ENCODE measurements at regions not wholly inside any gene's neighbourhood (a gene's known extent, or its start where the extent isn't known, plus 50 kb on each side); places are given as distances from the start of the nearest gene placed in this dataset.

DNA sequence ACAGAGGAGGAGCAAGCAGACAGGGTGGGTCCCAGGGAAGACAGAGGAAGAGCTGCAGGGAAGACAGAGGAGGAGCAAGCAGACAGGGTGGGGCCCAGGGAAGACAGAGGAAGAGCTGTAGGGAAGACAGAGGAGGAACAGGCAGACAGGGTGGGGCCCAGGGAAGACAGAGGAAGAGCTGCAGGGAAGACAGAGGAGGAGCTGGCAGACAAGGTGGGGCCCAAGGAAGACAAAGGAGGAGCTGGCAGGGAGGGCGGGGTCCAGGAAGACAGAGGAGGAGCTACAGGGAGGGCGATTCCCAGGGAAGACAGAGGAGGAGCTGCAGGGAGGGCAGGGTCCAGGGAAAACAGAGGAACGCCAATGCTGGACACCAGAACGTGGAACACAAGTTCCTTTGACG is 66.5 kb downstream of the PLXNA1 start:
- DNase-seq, result no peak

DNA sequence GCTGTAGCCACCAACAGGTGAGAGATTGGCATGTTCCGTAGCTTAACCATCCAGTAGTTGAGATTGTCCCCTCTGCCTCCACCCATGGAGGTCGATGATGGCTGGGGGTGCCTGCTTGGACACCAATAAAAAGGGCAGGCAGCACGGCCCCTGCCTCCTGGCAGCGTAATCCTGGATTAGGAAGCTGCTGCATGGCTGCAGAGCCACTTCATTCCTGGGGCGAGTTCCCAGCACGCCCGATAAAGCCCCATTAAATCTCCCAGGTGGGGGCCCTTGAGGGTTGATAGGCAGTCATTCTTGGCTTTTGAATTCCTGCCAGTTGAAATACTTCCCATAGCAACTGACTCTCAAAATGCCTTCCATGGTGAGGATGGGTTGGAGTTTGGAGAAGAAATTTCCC is 67.8 kb downstream of the PLXNA1 start:
- DNase-seq, result no peak

DNA sequence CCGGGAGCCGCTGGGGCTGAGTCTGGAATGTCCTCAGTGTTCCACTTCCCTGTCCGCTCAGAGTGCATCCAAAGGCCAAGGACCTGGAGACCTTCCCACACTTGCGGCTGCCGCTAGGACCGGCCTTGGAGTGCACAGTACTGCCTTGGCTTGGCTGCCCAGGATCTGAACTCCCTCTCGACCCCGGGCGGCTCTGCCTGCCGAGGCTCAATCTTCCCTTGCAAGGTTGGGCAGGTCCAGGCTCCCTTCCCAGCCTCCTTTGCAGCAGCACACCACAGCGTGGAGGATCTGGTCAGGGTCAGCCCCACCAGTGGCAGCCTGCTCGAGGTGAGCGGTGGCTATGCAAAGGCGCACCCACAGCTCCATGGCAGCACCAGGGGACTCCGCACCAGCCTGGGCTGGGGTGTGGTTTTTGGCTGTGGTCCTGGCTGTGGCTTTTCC is 69.2 kb downstream of the PLXNA1 start:
- DNase-seq, result no peak

DNA sequence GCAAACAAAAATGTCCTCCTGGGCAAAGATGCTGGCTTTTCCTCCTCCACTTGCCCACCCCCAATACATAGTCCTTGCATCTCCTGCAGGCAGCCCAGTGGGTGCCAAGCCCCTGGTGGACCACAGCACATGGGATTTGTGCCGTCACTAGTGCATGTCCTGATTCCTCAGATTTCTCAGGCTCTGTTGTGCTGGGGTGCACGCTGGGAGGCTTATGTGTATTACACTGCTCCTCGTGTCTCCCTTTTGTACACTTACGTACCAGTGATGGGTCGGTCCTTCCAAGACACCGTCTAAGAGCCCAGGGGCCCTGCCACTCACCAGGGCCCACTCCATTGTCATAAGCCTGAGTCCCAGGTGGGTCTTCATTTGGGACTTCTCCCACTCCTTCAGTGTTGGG is 70.1 kb downstream of the PLXNA1 start:
- DNase-seq, result no peak

DNA sequence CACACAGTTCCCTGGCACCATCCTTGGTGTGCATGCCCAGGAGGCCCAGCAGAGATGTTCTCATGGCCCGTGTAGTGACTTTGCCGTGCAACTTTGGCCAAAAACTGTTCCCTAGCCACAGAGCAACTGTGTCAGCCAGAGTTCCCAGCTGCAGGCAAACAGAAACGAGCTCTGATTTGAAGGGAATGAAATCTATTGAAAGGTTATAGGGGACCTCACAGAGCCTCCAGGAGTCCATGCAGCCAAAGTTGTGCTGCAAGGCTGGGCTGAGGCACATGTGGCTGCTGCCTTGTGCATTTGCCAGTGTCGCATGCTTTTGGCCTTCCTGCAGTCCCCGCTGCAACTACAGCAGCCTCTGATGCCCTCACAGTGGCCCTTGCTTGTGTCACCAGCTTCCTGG is 70.5 kb downstream of the PLXNA1 start:
- DNase-seq, result no peak

DNA sequence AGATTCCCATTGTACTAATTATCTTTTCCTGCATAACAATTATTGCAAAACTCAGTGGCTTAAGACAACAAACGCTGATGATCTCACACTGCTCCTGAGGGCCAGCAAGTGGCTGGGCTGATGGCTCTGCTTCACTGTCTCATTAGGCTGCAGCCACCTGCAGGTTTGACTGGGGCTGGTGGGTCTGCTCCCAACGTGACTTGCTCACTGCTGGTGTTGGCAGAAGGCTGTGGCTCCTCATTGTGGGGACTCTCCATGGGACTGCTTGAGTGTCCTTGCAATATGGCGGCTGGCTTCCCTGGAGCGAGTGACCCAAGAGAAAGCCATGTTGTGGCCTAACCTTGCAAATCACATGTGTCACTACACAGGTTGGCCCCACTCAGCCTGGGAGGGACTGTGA is 71.1 kb downstream of the PLXNA1 start:
- no peak for DNase-seq

DNA sequence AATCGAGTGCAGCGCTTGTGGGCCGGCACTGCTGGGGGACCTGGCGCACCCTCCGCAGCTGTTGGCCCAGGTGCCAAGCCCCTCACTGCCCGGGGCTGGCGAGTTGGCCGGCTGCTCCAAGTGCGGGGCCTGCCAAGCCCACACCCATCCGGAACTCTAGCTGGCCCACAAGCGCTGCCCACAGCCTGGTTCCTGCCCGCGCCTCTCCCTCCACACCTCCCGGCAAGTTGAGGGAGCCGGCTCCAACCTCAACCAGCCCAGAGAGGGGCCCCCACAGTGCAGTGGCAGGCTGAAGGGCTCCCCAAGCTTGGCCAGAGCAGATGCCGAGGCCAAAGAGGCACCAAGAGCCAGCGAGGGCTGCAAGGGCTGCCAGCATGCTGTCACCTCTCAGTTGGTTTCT is 73.4 kb downstream of the PLXNA1 start:
- DNase-seq, result no peak

DNA sequence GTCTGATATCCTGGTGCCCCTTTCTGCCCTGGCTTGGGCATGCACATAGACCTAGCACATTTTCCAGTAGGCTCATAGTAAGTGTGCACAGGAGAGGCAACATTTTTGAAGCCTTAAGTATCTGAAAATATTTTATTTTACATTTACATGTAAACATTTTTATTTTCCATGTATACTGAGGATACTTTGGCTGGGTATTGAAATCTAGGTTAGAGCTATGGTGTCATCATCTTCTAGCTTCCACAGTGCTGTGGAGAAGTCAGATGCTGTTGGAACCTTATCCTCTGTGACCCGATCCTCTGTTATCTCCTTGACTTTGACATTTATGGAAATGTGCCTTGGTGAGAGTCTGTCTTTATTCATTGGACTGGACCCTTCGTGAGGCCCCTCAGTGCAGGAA is 74.1 kb downstream of the PLXNA1 start:
- no peak for DNase-seq

DNA sequence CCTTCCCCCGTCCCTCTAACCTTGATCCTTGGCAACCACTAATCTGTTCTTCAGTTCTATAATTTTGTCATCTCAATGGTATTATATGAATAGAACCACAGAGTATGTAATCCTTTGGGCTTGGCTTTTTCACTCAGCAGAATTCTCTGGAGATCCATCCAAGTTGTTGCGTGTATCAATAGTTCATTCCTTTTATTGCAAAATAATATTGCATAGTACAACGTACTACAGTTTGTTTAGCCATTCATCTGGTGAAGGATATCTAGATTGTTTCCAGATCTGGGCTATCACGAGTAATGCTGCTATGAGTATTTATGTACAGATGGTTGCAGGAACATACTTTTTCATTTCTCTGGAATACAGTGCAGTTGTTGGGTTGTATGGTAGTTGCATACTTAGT is 76.2 kb downstream of the PLXNA1 start:
- no peak for DNase-seq

DNA sequence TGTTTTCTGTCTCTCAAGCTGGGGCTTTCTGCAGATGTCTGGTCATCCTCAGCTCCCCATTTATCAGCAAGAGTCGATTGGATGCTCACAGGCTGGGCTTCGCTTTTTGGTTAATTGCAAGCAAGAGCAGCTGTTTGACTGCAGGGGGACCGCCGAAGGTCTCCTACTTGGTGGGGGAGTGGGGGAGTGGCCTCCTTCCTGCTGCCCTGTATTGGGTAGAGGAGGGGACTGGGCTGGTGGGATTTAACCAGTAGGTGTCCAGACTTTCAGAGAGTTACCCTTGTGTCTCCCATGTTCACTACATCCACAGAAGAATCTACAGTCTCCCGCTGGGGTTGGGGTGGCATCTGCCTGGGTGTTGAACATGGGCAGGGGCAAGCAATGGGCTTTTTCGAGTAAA is 78.7 kb downstream of the PLXNA1 start:
- no peak for DNase-seq

DNA sequence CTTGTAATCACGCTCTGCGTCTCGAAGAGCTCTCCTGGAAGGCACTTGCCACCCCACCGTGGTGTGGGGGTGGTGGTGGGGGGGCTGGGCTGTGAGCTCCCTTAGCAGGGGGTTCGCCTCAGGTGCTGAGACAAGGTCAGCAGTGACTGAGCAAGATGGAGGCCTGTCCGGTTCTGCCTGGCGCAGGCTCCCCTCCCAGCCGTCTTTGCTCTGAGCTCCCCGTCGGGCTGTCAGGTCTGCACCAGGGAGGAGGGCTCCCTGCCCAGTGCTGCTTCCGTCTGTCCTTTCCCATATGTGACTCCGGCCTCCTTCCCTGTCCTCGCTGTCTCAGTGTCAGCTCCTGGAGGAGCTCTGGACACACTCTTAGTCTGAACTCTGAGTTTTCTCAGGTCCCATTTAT is 80.0 kb downstream of the PLXNA1 start:
- no peak for DNase-seq

DNA sequence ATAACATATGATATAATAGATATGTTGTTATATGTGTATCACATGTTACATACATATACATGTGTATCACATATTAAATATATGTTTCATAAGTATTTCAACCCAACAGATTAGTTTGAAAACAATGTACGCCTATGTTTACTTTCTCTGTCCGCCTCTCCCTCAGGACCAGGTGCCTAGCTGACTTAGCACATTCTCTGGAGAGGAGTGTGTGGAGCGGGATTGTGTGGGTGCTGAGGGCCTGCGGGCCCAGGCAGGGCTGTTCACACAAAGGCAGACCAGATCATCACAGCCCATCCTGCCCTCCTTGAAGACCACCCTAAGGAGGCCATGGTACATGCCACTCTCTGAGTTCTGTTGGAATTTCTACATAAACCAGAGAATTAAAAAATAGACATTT is 81.0 kb downstream of the PLXNA1 start:
- no peak for DNase-seq

DNA sequence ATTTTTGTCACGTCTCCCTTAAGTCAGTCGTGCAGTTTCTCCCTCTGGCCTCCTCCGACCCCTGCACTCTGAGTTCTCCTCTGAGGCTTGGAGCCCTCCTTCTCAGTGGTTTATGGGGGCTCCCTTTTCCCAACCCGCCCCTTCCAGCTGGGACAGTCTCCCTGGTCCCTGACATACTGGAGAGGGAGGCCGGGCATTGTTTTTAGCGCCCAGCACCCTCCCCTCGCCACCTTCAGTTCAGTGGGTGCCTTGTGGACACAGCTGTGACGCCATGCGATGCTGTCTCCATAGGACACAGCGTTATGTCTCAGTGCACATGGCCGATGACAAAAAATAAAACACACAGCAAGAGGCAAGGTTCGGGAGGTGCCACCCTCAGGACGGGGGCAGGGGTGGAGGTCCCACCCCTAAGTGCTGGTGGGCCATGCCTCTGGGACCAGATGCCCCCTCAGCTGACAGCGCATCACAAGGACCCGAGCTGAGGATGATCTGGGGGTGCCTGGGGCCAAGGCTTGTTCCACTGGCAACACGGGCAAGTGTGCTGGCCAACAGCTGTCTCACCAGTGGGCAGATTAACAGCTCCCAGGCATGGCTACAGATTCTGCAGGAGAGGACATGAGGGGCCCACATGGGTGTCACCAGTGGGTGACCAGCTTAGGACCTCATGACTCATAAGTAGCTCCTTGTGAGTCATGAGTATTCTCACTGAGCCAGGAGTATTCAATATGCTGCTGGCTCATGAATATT is 81.6 kb downstream of the PLXNA1 start:
- peak; percentile 34 to 70 for DNase-seq

DNA sequence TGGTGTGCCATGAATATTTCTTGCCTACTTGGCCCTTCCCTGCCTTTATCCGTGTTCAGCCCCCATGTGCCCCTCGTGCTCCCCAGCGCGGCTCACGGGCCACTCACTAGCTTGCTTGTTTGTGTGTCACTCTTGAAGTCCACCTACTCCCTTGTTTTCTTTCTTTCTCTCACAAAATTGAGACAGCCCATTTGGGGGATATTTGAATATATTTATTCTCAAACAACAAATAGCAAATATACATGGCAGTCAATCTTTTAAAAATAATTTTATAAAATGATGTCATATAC is 82.2 kb downstream of the PLXNA1 start:
- no peak for DNase-seq

DNA sequence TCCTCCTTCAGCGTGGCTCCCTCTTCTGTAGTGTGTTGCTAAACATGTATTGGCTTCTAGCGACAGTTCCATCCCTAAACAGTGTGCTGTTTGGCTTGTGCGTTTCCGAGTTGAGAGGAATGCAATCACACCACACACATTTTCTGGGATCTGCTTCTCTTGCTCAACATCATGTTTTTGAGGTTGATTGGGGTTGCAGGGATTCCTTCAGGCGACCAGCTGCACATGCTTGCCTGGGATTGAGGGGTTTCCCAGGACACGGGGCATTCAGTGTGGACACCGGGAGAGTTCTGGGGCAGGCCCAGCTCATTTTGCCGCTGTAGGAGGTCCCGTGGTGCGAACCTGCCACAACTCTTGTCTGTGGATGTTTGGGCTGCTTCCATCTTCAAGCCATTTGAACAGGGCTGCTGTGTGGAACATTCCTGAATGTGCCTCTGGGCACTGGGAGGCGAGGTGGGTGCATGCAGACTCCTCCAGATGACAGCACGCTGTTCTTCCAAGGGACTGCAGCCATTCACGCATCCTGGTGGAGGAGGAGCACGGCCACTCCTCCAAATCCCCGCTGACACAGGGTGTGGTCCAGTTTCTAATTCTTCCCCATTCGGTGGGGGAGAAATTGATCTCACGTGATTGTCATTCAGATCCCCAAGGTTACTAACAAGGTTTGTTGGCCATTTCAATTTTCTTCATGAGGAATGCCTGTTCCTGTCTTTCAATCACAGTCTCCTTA is 82.8 kb downstream of the PLXNA1 start:
- no peak for DNase-seq

DNA sequence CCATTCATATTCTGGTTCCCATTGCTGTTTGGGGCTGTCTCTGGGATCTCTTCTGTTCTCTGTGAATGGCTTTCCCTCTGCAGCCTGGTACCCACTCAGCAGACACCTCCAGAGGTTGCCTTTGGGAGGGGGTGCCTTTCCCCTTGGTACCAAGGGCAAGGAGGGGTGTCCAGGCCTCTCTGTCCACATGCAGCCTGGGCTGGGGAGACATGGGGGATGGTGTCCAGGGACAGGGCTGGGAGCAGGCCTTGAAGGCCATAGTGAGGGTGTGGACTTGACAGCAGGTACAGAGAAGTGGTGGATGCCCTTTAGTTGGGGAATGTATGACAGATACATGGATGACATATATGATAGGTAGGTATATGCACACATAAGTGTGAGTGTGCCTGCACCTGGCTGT is 83.7 kb downstream of the PLXNA1 start:
- no peak for DNase-seq

DNA sequence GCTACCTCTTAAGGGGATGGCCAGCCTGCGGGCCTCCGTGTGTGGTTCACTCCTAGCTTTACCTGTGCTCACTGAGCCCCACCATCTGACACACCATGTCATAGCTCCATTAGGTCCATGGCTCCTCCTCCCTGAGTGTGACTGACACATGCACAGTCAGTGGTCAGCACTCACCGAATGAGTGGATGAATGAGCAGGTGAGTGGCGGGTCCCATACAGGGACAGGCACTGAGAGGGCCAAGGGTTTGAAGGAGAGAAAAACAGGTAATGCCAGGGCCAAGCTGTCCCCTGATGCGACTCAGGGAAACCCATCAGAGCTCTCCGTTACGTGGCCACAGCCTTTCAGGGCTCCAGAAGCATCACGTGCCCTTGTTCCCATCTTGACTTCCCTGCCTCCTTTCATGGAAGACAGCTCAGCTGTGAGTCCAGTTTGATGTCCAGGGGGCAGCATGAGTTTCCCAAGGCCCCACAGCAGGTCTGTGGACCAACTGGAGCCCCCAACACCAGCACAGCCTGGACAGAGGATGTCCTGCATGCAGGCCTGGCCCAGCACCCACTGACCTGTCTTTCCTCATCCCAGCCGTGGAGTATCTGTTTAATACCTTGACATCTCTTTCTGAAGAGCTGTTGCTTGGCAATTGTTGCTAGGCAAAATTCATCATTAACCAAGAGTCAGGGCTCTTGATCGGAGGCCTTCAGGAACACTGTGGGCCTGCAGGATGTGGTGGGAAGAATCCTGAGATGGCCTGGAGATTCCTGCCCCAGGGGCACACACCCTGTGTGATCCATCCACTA is 84.4 kb downstream of the PLXNA1 start:
- DNase-seq, result no peak

DNA sequence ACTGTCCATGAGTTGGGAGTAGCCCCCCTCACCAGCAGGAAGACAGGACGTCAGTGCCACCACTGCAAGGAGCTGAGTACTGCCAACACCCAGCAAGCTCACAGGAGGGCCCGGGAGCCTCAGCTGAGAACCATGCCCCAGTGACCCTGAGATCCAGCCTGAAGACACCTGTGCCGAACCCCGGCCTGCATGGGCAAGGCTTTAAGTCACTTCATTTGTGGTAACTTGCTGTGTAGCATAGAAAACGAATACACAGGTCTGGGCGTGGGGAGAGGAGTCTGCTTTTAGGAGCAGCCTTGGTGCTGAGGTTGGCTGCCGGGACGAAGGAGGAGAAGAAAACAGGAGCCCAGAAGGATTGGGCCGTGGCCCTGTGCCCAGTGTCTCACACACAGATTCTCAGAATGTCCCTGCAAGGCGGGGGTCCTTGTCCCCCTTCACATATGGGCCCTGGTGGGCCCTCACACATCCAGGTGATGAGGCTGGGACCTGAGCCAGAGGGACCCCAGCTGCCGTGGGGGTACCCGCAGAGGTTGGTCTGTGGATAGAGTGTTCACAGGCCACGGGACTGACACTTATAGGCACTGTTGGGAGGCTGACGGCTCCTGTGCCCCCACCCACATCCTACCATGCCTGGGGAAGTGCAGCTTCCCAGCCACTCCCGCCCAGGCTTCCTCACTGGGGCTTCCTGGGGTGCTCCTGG is 85.3 kb downstream of the PLXNA1 start:
- no peak for DNase-seq

DNA sequence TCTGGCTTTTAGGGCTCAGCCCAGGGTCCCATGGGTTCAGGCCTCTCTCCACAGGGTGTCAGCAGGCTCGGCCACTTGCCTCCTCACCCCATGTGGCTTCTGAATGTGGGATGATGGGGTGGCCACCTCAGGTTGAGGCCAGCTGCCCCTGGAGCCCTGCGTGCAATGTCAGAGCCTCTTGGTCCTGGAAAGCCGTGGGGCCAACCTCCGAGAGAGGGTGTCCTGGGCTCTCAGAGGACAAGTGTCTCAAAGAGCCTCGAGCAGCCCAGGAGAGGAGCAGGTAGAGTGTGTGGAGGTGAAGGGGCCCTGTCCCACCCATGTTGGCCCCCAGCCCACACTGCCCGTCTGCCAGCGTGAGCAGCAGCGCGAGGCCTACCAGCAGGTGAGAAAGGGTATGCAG is 86.0 kb downstream of the PLXNA1 start:
- DNase-seq, result no peak

DNA sequence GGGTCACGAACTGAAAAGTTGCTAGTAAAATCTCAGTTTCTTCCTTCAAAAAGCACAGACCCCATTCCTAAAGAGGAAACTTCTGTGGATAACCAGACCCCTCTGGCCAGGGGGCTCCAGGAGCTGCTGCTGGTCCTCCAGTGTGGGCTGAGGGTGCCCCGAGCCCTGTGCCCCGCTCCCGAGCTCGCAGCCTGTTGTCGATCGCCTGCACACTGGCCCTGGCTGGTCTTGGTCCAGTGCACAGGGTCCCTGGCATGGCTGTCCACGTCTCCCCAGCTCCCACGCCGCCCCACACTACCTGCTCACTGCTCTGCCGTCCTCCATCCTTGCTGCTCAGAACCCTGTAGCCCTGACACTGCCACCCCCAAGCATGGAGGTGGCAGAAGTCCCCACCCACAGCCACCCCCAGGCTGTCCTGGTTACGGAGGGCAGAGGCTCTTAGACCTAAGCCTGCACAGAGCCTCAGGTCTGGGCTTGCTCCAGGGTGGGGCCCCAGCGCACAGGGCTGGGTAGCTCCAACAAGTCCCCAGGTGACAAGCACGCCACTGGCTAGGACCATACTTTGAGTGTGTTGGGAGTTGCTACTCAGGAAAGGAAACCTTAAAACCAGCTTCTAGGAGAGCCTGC is 87.0 kb downstream of the PLXNA1 start:
- DNase-seq, result no peak

DNA sequence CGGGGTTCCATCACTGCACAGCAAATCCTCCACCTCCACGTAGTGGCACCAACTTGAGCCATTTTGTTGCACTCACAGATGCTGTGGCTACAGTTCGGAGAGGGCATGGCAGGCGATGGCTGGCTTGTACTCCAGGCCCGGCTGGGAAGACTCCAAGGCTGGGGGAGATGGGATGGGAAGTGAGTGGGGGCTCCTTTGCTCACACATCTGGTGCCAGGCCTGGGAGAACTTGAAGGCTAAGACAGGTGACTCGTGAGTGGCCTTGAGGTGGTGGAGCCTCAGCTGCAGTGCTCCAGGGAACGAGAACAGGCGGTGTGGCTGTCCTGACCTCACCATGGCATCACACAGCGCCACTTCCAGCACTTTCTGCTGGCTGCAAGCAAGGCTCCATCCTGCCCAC is 87.9 kb downstream of the PLXNA1 start:
- no peak for DNase-seq

DNA sequence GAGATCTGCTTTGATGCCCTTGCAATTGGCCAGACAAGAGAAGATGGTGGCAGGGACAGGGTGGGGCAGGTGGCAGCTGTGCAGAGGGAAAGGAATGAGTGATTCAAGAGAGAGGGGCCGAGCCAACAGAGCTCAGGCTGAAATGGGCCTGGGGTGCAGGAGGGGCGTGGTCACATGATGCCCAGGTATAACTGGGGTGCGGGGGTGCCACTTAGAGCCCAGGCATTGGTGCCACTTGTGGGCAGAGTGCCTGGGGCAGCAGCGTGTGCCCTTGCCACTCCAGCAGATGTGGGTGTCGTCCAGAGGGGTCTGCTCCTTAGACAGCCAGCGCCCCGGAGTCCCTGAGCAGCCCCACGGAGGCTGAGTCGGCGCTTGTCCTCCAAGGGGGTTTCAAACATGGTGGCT is 88.7 kb downstream of the PLXNA1 start:
- no peak for DNase-seq

Data from inflammatory macrophage (primary cell).